Endothelial cell of umbilical vein (primary cell): ENCODE measurements at regions not wholly inside any gene's neighbourhood (a gene's known extent, or its start where the extent isn't known, plus 50 kb on each side); places are given as distances from the start of the nearest gene placed in this dataset.

Experiments
- CTCF ChIP-seq, 2 donors: IDR thresholded peaks; 1 replicate in 1 of 2; 2 replicates in 1 of 2; pipeline ENCODE4 v1.5.1; 2011; ENCODE audit warnings: low read length in 2 of 2, mild to moderate bottlenecking in 2 of 2, moderate library complexity in 2 of 2, control low read depth in 1 of 2, inconsistent platforms in 1 of 2, low read depth in 1 of 2; ENCODE audit not compliant: insufficient read depth in 1 of 2; ENCODE audit errors: extremely low read depth in 1 of 2
- EZH2 ChIP-seq: IDR thresholded peaks from 2 replicates; pipeline ENCODE4 v1.6.1; 2012; ENCODE audit warnings: borderline replicate concordance, low read depth, mild to moderate bottlenecking, moderate library complexity, low read length, inconsistent platforms; ENCODE audit not compliant: severe bottlenecking
- FOS ChIP-seq: IDR thresholded peaks from 2 replicates; pipeline ENCODE4 v1.6.1; 2011; ENCODE audit warnings: mild to moderate bottlenecking, low read length, moderate library complexity, borderline replicate concordance; ENCODE audit not compliant: insufficient read depth
- GATA2 ChIP-seq: IDR thresholded peaks from 2 replicates; pipeline ENCODE4 v1.7.0; 2011; ENCODE audit warnings: low read depth, mild to moderate bottlenecking, moderate library complexity, mixed read lengths, low read length; ENCODE audit not compliant: insufficient read length, insufficient read depth
- JUN ChIP-seq: IDR thresholded peaks from 2 replicates; pipeline ENCODE4 v1.6.1; 2011; ENCODE audit warnings: borderline replicate concordance, low read depth; ENCODE audit not compliant: insufficient read length, insufficient read depth
- MAX ChIP-seq: IDR thresholded peaks from 2 replicates; pipeline ENCODE4 v1.6.1; 2011; ENCODE audit not compliant: insufficient read depth, insufficient read length
- MYC ChIP-seq: IDR thresholded peaks from one replicate; pipeline ENCODE4 v1.6.1; 2011; ENCODE audit warnings: mild to moderate bottlenecking, low read depth, low read length
- POLR2A ChIP-seq: IDR thresholded peaks from 2 replicates; pipeline ENCODE4 v1.6.1; 2012; ENCODE audit warnings: low read depth, mild to moderate bottlenecking, control low read depth, low read length
- POLR2AphosphoS5 ChIP-seq: IDR thresholded peaks from 2 replicates; pipeline ENCODE4 v1.6.1; 2012; ENCODE audit warnings: low read depth, mild to moderate bottlenecking, control low read depth, low read length, moderate library complexity; ENCODE audit not compliant: insufficient read depth

GRCh38 chr13:99750951-99751350, 220.6 kb downstream of the ZIC5 start:
- TF ChIP-seq CTCF (IDR thresholded peaks at IDR 0.05; ENCODE audit: extremely low read depth in 1 of 2, insufficient read depth in 1 of 2, low read depth in 1 of 2, low read length in 2 of 2) = no peak
- TF ChIP-seq MAX = no peak
- TF ChIP-seq POLR2A = no peak
- no peak for TF ChIP-seq EZH2
- TF ChIP-seq JUN = no peak
- no peak for TF ChIP-seq FOS
- TF ChIP-seq MYC = no peak
- no peak for TF ChIP-seq GATA2
- TF ChIP-seq POLR2AphosphoS5 = no peak
